ENCODE measurements at regions not wholly inside any gene's neighbourhood (a gene's known extent, or its start where the extent isn't known, plus 50 kb on each side); places are given as distances from the start of the nearest gene placed in this dataset.

DNA sequence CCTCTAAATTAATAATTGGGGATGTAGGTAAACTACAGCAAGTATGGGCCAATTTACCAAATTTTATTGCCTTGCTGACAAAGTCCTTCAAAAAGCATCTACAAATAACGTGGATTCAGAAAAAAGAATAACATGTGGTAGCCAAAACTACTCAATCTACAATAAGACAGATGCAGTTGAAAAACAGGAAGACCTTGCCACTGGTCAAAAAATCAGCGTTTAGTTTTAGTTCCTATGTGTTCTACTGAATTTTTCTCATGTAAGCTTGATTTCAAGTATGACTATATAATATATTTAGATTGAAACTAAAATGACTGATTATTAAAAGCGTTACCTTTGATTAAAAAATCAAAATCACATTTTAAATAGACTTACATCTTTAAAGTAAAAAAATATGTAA, 1317.6 kb downstream of the PCDH9 start:
- H3K4me3 ChIP-seq (replicated peaks in 1 of 3; ENCODE audit: insufficient read depth in 1 of 3, low read depth in 2 of 3, low read length in 3 of 3), result no peak overlapping the region
- in situ Hi-C loops (cut with HindIII; ENCODE audit: extremely low pct_ligation_motif_present, low pct_unique_long_range_greater_than_20kb), result loop anchor here (25.0 kb wide), 1 partner anchor 1325 kb away; the partner anchor contains the start of gene PCDH9
- DNase-seq (ENCODE audit: low spot score), result no peak
- H4K20me1 ChIP-seq (ENCODE audit: insufficient read depth, low read length), result no peaks in the 10 kb centered on the region
- no peak for FAIRE-seq
- no TSS peak for BruUV-seq (replicated peaks)
- H2AFZ ChIP-seq (ENCODE audit: low read length), result no peak overlapping the region
- ATAC-seq, result no peak
- no peaks in the 10 kb centered on the region; a peak in 1 of 5 replicates for H3K27me3 ChIP-seq (ENCODE audit: control insufficient read depth in 1 of 2, insufficient read depth in 2 of 2, low read length in 2 of 2)
- intact Hi-C loops (cut with micrococcal nuclease; ENCODE audit: unreplicated experiment), result no loop called here
- ChIA-PET POLR2A (no interaction called here), CTCF (ENCODE audit: low intra/inter-chr PET ratio, low total read pairs) (no interaction called here)
- H3K36me3 ChIP-seq (replicated peaks in 1 of 2; ENCODE audit: control insufficient read depth in 1 of 2, insufficient read depth in 2 of 2, low read length in 2 of 2), result no peaks in the 10 kb centered on the region
- H3K4me1 ChIP-seq (ENCODE audit: insufficient read depth, low read length), result no peaks in the 10 kb centered on the region
- H3K9ac ChIP-seq (ENCODE audit: insufficient read depth, low read depth, low read length), result no peak overlapping the region
- H3K79me2 ChIP-seq (ENCODE audit: insufficient read depth, low read length), result no peaks in the 10 kb centered on the region
- 0% methylated on average over 3 of the region's 3 CpGs for WGBS (ENCODE audit: low lambda C conversion rate)
- H3K9me3 ChIP-seq (ENCODE audit: low read length), result peaks cover 23% of the 10 kb centered on the region
- H3K4me2 ChIP-seq (ENCODE audit: low read depth, low read length), result no peak overlapping the region
- H3K27ac ChIP-seq (ENCODE audit: extremely low read length, insufficient read depth, low read length), result no peak overlapping the region
- TF ChIP-seq, protein P1, sequence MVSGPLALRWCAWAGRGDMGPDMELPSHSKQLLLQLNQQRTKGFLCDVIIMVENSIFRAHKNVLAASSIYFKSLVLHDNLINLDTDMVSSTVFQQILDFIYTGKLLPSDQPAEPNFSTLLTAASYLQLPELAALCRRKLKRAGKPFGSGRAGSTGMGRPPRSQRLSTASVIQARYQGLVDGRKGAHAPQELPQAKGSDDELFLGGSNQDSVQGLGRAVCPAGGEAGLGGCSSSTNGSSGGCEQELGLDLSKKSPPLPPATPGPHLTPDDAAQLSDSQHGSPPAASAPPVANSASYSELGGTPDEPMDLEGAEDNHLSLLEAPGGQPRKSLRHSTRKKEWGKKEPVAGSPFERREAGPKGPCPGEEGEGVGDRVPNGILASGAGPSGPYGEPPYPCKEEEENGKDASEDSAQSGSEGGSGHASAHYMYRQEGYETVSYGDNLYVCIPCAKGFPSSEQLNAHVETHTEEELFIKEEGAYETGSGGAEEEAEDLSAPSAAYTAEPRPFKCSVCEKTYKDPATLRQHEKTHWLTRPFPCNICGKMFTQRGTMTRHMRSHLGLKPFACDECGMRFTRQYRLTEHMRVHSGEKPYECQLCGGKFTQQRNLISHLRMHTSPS (CRISPR knock-in tag; IDR thresholded peaks at IDR 0.05; ENCODE audit: low read depth), result no peak
- TF ChIP-seq ZNF180 (CRISPR knock-in tag; IDR thresholded peaks at IDR 0.05; ENCODE audit: borderline replicate concordance, low read depth), result no peak
- TF ChIP-seq MAFG (CRISPR knock-in tag; IDR thresholded peaks at IDR 0.05), result no peak
- no peak for TF ChIP-seq ZBTB1 (CRISPR knock-in tag; IDR thresholded peaks at IDR 0.05; ENCODE audit: borderline replicate concordance)
- TF ChIP-seq, protein P2, sequence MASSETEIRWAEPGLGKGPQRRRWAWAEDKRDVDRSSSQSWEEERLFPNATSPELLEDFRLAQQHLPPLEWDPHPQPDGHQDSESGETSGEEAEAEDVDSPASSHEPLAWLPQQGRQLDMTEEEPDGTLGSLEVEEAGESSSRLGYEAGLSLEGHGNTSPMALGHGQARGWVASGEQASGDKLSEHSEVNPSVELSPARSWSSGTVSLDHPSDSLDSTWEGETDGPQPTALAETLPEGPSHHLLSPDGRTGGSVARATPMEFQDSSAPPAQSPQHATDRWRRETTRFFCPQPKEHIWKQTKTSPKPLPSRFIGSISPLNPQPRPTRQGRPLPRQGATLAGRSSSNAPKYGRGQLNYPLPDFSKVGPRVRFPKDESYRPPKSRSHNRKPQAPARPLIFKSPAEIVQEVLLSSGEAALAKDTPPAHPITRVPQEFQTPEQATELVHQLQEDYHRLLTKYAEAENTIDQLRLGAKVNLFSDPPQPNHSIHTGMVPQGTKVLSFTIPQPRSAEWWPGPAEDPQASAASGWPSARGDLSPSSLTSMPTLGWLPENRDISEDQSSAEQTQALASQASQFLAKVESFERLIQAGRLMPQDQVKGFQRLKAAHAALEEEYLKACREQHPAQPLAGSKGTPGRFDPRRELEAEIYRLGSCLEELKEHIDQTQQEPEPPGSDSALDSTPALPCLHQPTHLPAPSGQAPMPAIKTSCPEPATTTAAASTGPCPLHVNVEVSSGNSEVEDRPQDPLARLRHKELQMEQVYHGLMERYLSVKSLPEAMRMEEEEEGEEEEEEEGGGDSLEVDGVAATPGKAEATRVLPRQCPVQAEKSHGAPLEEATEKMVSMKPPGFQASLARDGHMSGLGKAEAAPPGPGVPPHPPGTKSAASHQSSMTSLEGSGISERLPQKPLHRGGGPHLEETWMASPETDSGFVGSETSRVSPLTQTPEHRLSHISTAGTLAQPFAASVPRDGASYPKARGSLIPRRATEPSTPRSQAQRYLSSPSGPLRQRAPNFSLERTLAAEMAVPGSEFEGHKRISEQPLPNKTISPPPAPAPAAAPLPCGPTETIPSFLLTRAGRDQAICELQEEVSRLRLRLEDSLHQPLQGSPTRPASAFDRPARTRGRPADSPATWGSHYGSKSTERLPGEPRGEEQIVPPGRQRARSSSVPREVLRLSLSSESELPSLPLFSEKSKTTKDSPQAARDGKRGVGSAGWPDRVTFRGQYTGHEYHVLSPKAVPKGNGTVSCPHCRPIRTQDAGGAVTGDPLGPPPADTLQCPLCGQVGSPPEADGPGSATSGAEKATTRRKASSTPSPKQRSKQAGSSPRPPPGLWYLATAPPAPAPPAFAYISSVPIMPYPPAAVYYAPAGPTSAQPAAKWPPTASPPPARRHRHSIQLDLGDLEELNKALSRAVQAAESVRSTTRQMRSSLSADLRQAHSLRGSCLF (CRISPR knock-in tag; IDR thresholded peaks at IDR 0.05; ENCODE audit: borderline replicate concordance), result no peak
- no peak for TF ChIP-seq SAP130 (CRISPR knock-in tag; IDR thresholded peaks at IDR 0.05; ENCODE audit: low read depth)
- TF ChIP-seq ZBTB37 (CRISPR knock-in tag; IDR thresholded peaks at IDR 0.05), result no peak
- TF ChIP-seq RARG (CRISPR knock-in tag; IDR thresholded peaks at IDR 0.05; ENCODE audit: low read depth), result no peak
- no peak for TF ChIP-seq ZNF660 (CRISPR knock-in tag; IDR thresholded peaks at IDR 0.05; ENCODE audit: borderline replicate concordance, low read depth)
- no peak for TF ChIP-seq ZNF326 (CRISPR knock-in tag; IDR thresholded peaks at IDR 0.05; ENCODE audit: borderline replicate concordance)
- TF ChIP-seq ESRRA (CRISPR knock-in tag; IDR thresholded peaks at IDR 0.05; ENCODE audit: low read depth), result no peak
- TF ChIP-seq HMGXB4 (CRISPR knock-in tag; IDR thresholded peaks at IDR 0.05; ENCODE audit: borderline replicate concordance in 1 of 2, low read depth in 1 of 2), result no peak
